ENCODE measurements at regions not wholly inside any gene's neighbourhood (a gene's known extent, or its start where the extent isn't known, plus 50 kb on each side); places are given as distances from the start of the nearest gene placed in this dataset.
"Not testable (repeated sequence)": the region's sequence is repeated elsewhere in the genome, so short reads cannot be mapped to it uniquely, and the experiment has no call there.

DNA sequence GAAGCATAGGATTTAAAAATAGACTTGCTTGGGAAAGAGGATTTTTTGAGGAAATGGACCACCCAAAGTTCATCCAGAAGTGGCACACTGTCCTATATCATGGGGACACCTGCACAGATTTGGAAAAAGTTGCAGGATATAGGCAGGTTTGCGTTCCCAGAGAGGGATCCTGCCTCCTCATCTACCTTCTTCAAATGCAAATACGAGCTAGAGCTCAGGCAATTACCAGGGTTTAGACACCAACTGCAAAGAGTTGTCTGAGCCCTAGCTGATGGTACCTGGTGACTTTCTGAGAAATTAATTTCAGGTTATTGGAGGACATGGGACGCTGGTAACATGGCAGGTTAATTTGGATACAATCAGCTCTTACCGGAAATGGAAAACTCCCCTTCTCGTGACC lies 423.7 kb upstream of the MTPN start:
- no peak for DNase-seq

DNA sequence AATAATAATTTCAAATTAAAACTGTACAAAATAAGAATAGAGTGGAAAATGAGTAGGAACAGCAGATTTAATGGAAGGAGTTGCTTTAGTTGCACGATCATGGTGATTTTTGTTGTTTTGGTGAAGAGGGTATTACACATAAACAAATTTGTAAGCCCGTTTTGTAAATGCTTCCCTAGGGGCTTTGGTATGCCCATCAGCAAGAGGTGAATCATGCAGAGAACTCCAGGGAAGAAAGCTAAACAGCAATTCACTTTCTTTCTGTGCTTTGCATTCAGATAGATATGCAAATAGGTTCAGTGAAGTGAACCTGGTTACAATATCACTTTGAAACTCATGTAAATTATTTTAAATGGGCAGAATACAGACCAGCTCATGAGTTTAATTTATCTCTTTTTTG lies 422.2 kb upstream of the MTPN start:
- no peak for DNase-seq

GRCh38 chr7:136392856-136393255 lies 415.7 kb upstream of the MTPN start:
- DNase-seq: no peak

DNA sequence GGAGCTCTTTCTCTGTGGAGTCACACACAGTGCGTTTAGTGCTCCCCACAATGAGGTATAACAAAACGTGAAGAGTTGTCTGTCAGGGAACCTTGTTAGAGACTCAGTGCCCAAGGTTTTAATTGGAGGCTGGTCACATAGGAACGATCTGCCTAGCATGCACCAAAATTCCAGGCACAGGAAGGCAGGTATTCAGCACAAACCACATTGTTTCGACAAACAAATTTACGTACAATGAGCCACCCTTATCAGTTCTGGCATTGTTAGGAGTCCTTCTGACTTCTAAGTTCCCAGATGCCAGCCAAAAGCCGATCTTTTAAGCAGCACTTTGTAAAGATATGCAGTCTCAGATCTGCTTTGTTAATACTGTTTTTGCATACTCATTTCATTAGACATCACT lies 414.2 kb upstream of the MTPN start:
- no peak for DNase-seq

- DNase-seq: no peak
These were observed 412.8 kb upstream of the MTPN start for GRCh38 chr7:136389933-136390332.

GRCh38 chr7:136386876-136387275 lies 409.7 kb upstream of the MTPN start:
- DNase-seq: peak; percentile 27

- DNase-seq: not testable (repeated sequence)
These were observed 394.2 kb upstream of the MTPN start for GRCh38 chr7:136371409-136371808.

DNA sequence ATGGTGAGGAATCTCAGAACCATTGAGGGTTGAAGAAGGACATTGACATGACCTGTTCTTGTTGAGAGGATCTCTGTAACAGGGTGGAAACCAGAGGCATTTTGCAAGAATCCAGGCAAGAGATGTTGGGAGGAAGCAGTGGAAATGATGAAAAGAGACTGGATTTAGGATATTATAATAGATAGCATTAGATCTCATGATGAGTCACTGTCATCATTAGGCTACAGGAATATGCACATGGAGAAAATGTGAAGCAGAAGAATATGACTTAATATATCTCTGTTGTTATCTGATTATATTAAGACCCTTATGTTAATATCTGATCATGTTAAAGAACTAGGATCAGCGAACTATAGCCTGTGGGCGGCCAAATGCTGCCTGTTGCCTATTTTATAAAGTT lies 393.0 kb upstream of the MTPN start:
- no peak for DNase-seq

DNA sequence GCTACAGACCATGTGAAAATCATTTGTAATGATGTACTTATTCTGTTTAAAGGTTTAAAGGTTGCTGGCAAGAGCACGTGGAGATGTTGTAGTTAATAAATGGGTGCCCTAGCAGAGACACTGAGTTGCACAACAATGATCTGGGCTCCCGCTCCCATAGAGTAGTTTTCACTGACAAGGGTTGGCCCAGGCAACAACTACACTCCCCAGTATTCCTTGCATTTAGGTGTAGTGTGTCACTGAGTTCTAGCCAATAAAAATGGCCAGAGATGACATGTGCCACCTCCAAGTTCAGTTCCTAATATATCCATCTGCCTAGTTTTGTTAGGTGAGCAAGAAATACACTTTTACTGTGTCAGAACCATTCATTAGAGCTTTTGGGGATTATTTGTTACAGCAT lies 392.1 kb upstream of the MTPN start:
- DNase-seq: no peak

- no peak for DNase-seq
These were observed 382.3 kb upstream of the MTPN start for GRCh38 chr7:136359333-136359903.

DNA sequence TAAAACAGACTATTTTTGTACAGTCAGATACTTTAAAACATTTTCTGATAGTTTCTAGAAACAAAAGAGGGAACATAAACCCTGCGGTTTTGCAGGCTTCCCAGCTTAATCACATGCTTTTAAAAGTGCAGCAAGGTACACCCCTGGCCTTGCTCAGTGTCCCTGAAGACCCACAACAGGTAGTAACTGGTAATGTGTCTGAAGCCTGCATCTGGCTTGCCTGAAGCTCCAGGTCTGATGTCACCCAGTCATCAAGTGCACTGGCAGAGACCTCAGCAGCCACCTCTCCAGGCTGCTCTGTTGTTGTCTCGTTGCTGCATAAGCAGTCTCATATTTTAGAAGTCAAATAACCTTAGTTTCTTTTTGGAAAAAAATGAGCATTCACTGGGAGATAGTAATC lies 376.1 kb upstream of the MTPN start:
- no peak for DNase-seq

DNA sequence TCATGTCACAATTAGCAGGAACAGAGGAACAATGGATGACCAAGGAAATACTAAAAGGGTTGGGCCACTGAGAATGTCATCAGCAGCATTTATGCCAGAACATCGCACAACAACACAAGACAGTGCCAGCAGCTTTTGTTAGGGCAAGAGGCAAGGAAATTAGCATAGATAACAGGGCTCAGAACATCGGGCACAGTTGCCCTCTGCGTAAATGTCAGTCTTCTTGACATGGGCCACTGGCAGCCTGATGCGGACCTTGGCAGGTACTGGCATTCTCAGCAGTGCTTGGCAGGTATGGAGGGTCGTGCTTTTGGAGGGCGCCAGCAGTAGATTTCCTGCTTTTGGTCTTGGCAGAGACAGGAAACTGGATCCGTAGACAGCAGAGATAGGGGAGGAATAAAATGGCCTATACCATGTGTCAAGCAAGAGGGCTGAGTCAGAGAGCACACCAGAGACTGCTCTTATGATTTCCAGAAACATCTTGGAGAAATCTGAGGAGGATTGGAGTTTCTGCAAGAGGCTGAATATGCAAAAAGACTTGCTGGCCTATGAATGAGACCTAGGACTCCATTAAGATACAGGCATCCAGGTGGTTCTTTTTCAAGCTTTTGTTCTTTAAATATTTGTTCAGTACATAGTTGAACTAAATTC lies 371.5 kb upstream of the MTPN start:
- no peak for DNase-seq

DNA sequence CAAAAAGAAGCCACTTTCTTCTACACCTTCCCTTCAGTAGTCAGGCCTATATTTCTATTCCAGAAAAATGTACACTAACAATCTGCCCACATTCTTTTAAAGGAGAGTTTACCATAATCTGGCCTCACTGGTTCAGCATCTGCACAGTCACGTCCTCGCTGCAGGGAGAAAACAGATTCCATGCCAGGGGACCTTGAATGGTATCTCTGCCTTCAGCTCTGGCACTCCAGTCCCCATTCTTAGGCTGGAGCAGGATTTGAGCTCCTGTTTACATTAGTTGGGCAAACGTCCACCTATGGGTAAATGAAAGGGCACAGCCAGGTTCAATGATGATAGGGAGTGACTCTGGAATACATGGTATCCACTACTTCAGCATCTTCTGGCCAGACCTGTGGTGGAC lies 371.0 kb upstream of the MTPN start:
- no peak for DNase-seq

GRCh38 chr7:136347488-136347887 lies 370.3 kb upstream of the MTPN start:
- DNase-seq: no peak

GRCh38 chr7:136342251-136342650 lies 365.1 kb upstream of the MTPN start:
- DNase-seq: no peak

DNA sequence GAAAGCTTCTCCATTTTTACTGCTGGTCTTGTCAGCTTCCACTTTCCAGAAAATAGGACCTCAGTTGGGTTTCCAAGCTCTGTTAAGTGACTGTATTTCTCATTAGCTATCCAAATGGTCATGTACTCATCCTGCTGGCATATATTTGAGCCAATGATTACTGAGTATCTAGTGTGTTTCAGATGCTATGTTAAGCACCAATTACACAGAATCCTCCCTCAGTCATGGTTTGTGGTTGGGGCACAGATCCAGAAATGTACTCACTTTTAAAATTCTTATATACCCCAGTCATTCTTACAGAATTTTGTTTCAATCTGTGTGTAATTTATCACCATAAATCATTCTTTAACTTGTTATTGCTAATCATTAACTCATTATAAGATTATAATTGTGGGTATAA lies 362.3 kb upstream of the MTPN start:
- DNase-seq: no peak

DNA sequence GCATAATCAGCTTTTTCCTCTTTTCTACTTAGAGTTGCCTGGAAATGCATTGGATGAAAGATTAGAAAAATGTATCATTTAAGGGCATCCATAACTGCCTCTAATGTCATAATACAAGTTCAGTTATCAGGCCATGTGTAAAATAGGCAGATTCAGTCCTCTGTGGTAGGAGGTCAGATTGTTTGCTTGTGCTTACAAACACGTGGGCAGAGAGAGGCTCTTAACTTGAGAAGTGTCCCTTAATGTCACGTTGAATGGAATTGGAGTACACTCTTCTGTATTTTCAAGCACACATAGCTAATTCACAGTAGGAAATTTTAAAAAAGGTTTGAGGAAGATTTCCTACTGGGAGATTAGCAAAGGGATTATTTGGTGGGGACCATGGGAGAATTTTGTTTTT lies 359.8 kb upstream of the MTPN start:
- no peak for DNase-seq

DNA sequence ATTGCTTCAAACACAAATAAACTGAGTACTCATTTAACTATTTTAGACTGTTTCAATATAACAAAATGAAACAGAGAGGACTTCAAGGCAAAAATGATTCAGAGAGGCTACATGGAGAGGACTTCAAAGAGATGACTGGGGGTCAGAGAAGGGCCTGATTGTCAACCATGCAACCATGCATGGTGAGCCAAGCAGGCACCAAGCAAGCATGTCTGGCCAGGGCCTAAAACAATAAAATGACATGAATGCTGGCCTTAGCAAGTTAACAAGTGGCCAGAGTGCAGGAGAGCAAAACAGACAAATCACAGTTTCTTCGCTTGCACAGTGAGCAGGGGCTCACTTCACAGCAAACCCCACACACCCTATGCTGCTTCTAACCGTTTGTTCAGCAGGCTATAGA lies 356.5 kb upstream of the MTPN start:
- no peak for DNase-seq

- DNase-seq: no peak
These were observed 349.0 kb upstream of the MTPN start for GRCh38 chr7:136326045-136326609.

GRCh38 chr7:136325578-136325977 lies 348.4 kb upstream of the MTPN start:
- no peak for DNase-seq

DNA sequence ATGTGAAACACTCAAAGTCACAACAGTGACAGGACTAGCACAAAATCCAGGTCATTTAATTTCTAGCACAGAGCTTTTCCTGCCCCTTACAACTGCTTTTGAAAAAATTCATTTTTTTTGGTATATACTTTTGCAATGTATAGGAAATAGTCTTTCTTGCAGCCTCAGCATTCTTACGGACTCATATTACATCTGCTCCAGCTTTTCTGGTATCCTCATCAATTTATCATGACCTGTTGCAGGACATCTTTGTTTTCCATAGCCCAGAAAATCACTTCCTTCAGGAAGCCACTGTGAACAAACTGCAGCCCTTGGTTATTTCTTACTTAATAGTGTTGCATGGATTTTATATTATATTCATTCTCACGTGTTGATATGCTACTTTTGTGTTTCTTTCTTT lies 347.9 kb upstream of the MTPN start:
- DNase-seq: no peak

GRCh38 chr7:136324073-136324704 lies 347.0 kb upstream of the MTPN start:
- no peak for DNase-seq

- DNase-seq: no peak
These were observed 335.4 kb upstream of the MTPN start for GRCh38 chr7:136312592-136312991.

DNA sequence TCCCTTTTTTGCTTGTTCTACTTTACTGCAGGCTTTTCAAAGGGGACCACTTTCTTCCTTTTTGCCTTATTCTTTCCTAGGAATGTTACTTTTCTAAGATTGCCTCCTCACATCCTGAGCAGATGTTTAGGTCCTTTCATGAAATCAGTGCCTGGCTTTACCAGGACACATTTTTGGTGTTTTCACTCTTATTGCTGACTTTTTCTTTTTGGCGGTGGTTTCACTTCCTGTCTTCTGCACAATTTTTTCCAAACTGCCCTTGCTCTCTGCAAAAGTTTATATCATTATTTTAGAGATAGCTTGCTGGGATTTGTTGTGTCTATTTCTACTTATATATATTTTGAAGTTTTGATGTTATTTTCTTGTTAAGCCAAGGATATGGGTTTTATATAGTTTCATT lies 332.2 kb upstream of the MTPN start:
- DNase-seq: no peak

DNA sequence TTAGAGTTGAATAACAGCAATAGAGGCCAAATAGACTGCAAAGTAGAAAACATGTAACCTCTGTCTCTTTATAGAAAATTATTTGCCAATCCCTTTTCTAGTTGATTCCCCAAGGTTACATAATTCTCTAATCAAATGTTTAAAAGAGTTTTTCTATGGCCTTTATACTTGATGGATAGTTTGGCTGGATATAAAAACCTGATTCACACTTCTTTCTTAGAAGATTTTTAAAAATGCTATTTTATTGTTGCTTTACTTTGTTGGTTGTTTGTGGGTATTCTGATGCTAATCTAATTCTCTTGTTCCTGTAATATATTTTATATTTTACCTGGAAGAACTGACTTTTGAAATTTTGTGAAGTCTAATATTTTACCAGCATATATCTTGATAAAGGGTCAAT lies 331.1 kb upstream of the MTPN start:
- no peak for DNase-seq

Data from left hindlimb (tissue), 1 donor.